ENCODE measurements at regions not wholly inside any gene's neighbourhood (a gene's known extent, or its start where the extent isn't known, plus 50 kb on each side); places are given as distances from the start of the nearest gene placed in this dataset.

GRCh38 chr13:78436311-78436710 lies 167.0 kb downstream of the POU4F1 start:
- H3K9me3 ChIP-seq = no peaks in the 10 kb centered on the region
- no peaks in the 10 kb centered on the region for H3K36me3 ChIP-seq
- intact Hi-C loops (cut with DNase I; ENCODE audit: low total_unique reads) = no loop called here
- no peaks in the 10 kb centered on the region for H3K27me3 ChIP-seq
- no peak overlapping the region for H3K4me3 ChIP-seq
- DNase-seq = no peak
- no peak overlapping the region for H3K27ac ChIP-seq
- TF ChIP-seq, protein P1, sequence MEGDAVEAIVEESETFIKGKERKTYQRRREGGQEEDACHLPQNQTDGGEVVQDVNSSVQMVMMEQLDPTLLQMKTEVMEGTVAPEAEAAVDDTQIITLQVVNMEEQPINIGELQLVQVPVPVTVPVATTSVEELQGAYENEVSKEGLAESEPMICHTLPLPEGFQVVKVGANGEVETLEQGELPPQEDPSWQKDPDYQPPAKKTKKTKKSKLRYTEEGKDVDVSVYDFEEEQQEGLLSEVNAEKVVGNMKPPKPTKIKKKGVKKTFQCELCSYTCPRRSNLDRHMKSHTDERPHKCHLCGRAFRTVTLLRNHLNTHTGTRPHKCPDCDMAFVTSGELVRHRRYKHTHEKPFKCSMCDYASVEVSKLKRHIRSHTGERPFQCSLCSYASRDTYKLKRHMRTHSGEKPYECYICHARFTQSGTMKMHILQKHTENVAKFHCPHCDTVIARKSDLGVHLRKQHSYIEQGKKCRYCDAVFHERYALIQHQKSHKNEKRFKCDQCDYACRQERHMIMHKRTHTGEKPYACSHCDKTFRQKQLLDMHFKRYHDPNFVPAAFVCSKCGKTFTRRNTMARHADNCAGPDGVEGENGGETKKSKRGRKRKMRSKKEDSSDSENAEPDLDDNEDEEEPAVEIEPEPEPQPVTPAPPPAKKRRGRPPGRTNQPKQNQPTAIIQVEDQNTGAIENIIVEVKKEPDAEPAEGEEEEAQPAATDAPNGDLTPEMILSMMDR (IDR thresholded peaks at IDR 0.05) = no peak
- no peaks in the 10 kb centered on the region for H3K4me1 ChIP-seq

DNA sequence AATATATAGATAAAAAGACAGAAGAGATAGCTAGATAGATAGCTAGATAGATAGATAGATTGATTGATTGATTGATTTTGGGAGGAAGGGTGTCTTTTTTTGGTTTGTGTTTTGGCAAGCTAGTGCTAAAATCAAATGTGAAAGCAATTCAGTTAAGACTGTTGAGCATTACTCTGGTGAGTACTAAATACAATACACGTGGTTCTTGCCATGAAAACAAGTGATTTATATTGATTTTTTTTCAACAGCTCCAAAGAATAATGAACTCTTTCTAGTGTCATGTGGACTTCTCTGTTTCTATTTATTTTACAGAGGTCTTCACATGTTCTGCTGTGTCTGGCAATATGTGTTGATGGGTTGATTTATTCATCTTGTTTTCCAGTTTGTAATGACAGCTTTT lies 172.0 kb downstream of the POU4F1 start:
- intact Hi-C loops (cut with DNase I; ENCODE audit: low total_unique reads) = no loop called here
- no peak for DNase-seq
- Histone ChIP-seq H3K4me3 (no peak overlapping the region), H3K27me3 (no peaks in the 10 kb centered on the region), H3K9me3 (no peaks in the 10 kb centered on the region), H3K36me3 (no peaks in the 10 kb centered on the region), H3K4me1 (no peaks in the 10 kb centered on the region), H3K27ac (no peak overlapping the region)
- TF ChIP-seq, protein P1 (IDR thresholded peaks at IDR 0.05) = no peak

- Histone ChIP-seq H3K27ac (no peak overlapping the region), H3K4me1 (no peaks in the 10 kb centered on the region), H3K4me3 (no peak overlapping the region), H3K9me3 (no peaks in the 10 kb centered on the region), H3K36me3 (no peaks in the 10 kb centered on the region), H3K27me3 (no peaks in the 10 kb centered on the region)
- intact Hi-C loops (cut with DNase I; ENCODE audit: low total_unique reads) = no loop called here
- TF ChIP-seq, protein P1 (IDR thresholded peaks at IDR 0.05) = no peak
- no peak for DNase-seq
Observed at GRCh38 chr13:78430811-78431210, 172.5 kb downstream of the POU4F1 start.

- H3K36me3 ChIP-seq = no peaks in the 10 kb centered on the region
- no peaks in the 10 kb centered on the region for H3K9me3 ChIP-seq
- H3K4me3 ChIP-seq = no peak overlapping the region
- no peaks in the 10 kb centered on the region for H3K27me3 ChIP-seq
- DNase-seq = no peak
- H3K27ac ChIP-seq = no peak overlapping the region
- TF ChIP-seq, protein P1 (IDR thresholded peaks at IDR 0.05) = no peak
- no peaks in the 10 kb centered on the region for H3K4me1 ChIP-seq
- intact Hi-C loops (cut with DNase I; ENCODE audit: low total_unique reads) = no loop called here
Observed at GRCh38 chr13:78430166-78430791, 173.1 kb downstream of the POU4F1 start.

- H3K9me3 ChIP-seq = no peaks in the 10 kb centered on the region
- no peak for DNase-seq
- intact Hi-C loops (cut with DNase I; ENCODE audit: low total_unique reads) = no loop called here
- H3K27ac ChIP-seq = no peak overlapping the region
- H3K36me3 ChIP-seq = no peaks in the 10 kb centered on the region
- no peaks in the 10 kb centered on the region for H3K4me1 ChIP-seq
- H3K27me3 ChIP-seq = no peaks in the 10 kb centered on the region
- no peak overlapping the region for H3K4me3 ChIP-seq
- TF ChIP-seq, protein P1 (IDR thresholded peaks at IDR 0.05) = no peak
Observed at GRCh38 chr13:78428646-78429045, 174.7 kb downstream of the POU4F1 start.

DNA sequence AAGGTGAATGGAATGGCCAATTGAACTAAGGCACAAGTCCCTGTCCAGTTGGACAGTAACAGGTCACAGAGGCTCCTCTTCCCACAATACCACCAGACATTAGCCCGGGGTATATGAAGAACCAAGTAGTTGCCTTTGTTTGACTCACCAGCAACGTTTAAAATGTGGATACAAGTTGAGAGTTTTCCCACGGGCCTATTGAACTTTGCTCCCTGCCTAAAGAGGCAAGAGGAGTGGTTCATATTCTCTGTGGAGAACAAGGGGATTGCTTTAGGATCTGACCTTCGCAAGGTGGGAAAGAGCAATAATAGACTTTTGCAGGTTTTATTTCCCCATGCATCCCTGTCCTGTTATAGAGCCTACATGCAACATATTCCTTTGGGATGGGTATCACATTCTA lies 177.2 kb downstream of the POU4F1 start:
- intact Hi-C loops (cut with DNase I; ENCODE audit: low total_unique reads) = no loop called here
- TF ChIP-seq, protein P1 (IDR thresholded peaks at IDR 0.05) = no peak
- no peaks in the 10 kb centered on the region for H3K9me3 ChIP-seq
- no peak overlapping the region for H3K27ac ChIP-seq
- H3K36me3 ChIP-seq = no peaks in the 10 kb centered on the region
- no peaks in the 10 kb centered on the region for H3K27me3 ChIP-seq
- H3K4me3 ChIP-seq = no peak overlapping the region
- no peaks in the 10 kb centered on the region for H3K4me1 ChIP-seq
- no peak for DNase-seq

Data from tibial artery (tissue), 4 donors.